ENCODE measurements at regions not wholly inside any gene's neighbourhood (a gene's known extent, or its start where the extent isn't known, plus 50 kb on each side); places are given as distances from the start of the nearest gene placed in this dataset.

DNA sequence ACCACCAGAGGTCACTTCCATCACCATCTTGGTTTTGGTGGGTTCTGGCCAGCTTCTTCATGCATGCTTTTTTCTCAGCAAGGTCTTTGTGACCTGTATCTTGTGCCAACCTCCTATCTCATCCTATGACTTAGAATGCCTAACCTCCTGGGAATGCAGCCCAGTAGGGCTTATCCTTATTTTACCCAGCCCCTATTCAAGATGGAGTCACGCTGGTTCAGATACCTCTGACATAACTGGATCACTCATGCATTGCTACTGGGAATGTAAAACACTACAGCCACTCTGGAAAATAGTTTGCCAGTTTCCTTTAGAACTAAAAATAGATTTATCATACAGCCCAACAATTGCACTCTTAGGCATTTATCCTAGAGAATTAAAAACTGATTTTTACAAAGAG, 219.2 kb downstream of the IRS1 start:
- Mint-ChIP-seq H3K27ac (no peak overlapping the region), H3K4me1 (ENCODE audit: low read depth) (no peaks in the 10 kb centered on the region), H3K36me3 (ENCODE audit: low read depth) (no peaks in the 10 kb centered on the region), H3K4me3 (ENCODE audit: low read depth) (no peak overlapping the region), H3K27me3 (ENCODE audit: low read depth) (peaks cover 10% of the 10 kb centered on the region), H3K9me3 (no peaks in the 10 kb centered on the region)
- intact Hi-C loops (cut with micrococcal nuclease), result no loop called here
- no peak for DNase-seq (ENCODE audit: low spot score)

DNA sequence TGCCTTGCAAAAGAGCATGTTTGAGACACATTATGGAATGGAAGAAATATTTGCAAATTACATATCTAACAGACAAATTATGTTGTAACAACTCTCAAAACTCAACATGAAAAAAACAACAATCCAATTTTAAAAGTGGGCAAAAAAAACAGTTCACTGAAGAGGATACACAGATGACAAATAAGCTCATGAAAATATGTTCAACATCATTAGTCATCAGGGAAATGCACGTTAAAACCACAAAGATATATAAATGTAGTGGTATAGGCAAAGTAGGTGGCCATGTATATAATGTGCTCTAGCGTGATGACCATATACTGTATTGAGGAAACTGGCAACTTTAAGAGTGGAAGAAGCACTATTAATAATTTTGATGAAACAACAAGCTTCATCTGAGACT, 220.1 kb downstream of the IRS1 start:
- H3K27me3 Mint-ChIP-seq (ENCODE audit: low read depth), result peaks cover 10% of the 10 kb centered on the region
- DNase-seq (ENCODE audit: low spot score), result no peak
- no peak overlapping the region for H3K4me3 Mint-ChIP-seq (ENCODE audit: low read depth)

GRCh38 chr2:226578879-226579278, 220.7 kb downstream of the IRS1 start:
- Mint-ChIP-seq H3K27me3 (ENCODE audit: low read depth) (peaks cover 10% of the 10 kb centered on the region), H3K9me3 (no peaks in the 10 kb centered on the region), H3K4me3 (ENCODE audit: low read depth) (no peak overlapping the region), H3K27ac (no peak overlapping the region), H3K4me1 (ENCODE audit: low read depth) (no peaks in the 10 kb centered on the region), H3K36me3 (ENCODE audit: low read depth) (no peaks in the 10 kb centered on the region)
- DNase-seq (ENCODE audit: low spot score), result no peak
- intact Hi-C loops (cut with micrococcal nuclease), result no loop called here

More for the DNA sequence above, 220.1 kb downstream of the IRS1 start:
- Mint-ChIP-seq H3K4me1 (ENCODE audit: low read depth) (no peaks in the 10 kb centered on the region), H3K9me3 (no peaks in the 10 kb centered on the region), H3K27ac (no peak overlapping the region), H3K36me3 (ENCODE audit: low read depth) (no peaks in the 10 kb centered on the region)
- intact Hi-C loops (cut with micrococcal nuclease), result no loop called here

- peaks cover 10% of the 10 kb centered on the region for H3K27me3 Mint-ChIP-seq (ENCODE audit: low read depth)
- H3K4me3 Mint-ChIP-seq (ENCODE audit: low read depth), result no peak overlapping the region
- intact Hi-C loops (cut with micrococcal nuclease), result no loop called here
- DNase-seq (ENCODE audit: low spot score), result no peak
- H3K27ac Mint-ChIP-seq, result no peak overlapping the region
- no peaks in the 10 kb centered on the region for H3K9me3 Mint-ChIP-seq
- H3K36me3 Mint-ChIP-seq (ENCODE audit: low read depth), result no peaks in the 10 kb centered on the region
- no peaks in the 10 kb centered on the region for H3K4me1 Mint-ChIP-seq (ENCODE audit: low read depth)
Observed at GRCh38 chr2:226578373-226578772, 221.2 kb downstream of the IRS1 start.

DNA sequence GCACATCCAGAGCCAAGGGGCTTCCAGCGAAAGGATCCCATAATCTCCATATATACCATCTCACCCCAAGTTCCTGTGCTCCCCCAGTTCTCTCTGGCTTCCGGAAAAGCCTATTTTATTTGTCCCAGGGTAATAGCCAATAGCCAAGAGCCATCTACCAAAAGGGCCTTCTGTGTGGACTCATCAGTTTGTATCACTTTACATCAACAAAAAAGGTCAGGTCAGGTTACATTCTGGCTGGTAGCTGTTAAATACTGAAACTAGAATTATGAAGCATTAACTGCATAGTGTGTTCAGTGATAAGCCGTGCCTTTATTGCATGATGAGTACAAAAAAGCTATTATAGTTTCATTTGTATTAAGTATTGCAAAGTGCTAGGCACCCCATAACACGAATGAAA, 223.7 kb downstream of the IRS1 start:
- Mint-ChIP-seq H3K9me3 (no peaks in the 10 kb centered on the region), H3K27ac (no peak overlapping the region), H3K27me3 (ENCODE audit: low read depth) (no peaks in the 10 kb centered on the region), H3K4me3 (ENCODE audit: low read depth) (no peak overlapping the region), H3K36me3 (ENCODE audit: low read depth) (no peaks in the 10 kb centered on the region), H3K4me1 (ENCODE audit: low read depth) (no peaks in the 10 kb centered on the region)
- intact Hi-C loops (cut with micrococcal nuclease), result no loop called here
- no peak for DNase-seq (ENCODE audit: low spot score)

- no peaks in the 10 kb centered on the region for H3K9me3 Mint-ChIP-seq
- H3K4me3 Mint-ChIP-seq (ENCODE audit: low read depth), result no peak overlapping the region
- no peak overlapping the region for H3K27ac Mint-ChIP-seq
- intact Hi-C loops (cut with micrococcal nuclease), result no loop called here
- DNase-seq (ENCODE audit: low spot score), result no peak
- no peaks in the 10 kb centered on the region for H3K36me3 Mint-ChIP-seq (ENCODE audit: low read depth)
- no peaks in the 10 kb centered on the region for H3K27me3 Mint-ChIP-seq (ENCODE audit: low read depth)
- no peaks in the 10 kb centered on the region for H3K4me1 Mint-ChIP-seq (ENCODE audit: low read depth)
Observed at GRCh38 chr2:226573158-226573557, 226.5 kb downstream of the IRS1 start.

- intact Hi-C loops (cut with micrococcal nuclease), result no loop called here
- H3K4me3 Mint-ChIP-seq (ENCODE audit: low read depth), result no peak overlapping the region
- no peaks in the 10 kb centered on the region for H3K36me3 Mint-ChIP-seq (ENCODE audit: low read depth)
- no peak for DNase-seq (ENCODE audit: low spot score)
- H3K27ac Mint-ChIP-seq, result no peak overlapping the region
- H3K27me3 Mint-ChIP-seq (ENCODE audit: low read depth), result peaks cover 4% of the 10 kb centered on the region
- H3K9me3 Mint-ChIP-seq, result no peaks in the 10 kb centered on the region
- H3K4me1 Mint-ChIP-seq (ENCODE audit: low read depth), result no peaks in the 10 kb centered on the region
Observed at GRCh38 chr2:226564667-226565066, 235.0 kb downstream of the IRS1 start.

DNA sequence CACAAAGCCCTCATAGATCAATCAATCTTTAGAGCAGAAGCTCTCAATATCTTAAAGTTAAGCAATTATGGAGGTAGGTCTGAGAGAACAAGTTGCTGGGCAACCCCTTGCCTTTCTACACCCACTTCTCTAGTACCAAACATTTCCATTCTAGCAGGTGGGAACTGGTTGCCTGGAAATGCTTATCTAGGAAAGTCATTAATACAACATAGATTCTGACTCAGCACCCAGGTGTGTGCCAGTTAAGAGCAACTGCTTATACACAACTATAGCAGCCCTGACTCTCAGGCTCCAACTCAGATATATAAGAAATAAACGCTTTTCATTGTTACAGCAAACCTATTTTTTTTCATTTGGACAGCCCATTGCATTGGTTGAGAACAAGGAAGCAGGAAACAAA, 237.7 kb downstream of the IRS1 start:
- no peaks in the 10 kb centered on the region for H3K4me1 Mint-ChIP-seq (ENCODE audit: low read depth)
- H3K27ac Mint-ChIP-seq, result no peak overlapping the region
- peaks cover 5% of the 10 kb centered on the region for H3K27me3 Mint-ChIP-seq (ENCODE audit: low read depth)
- intact Hi-C loops (cut with micrococcal nuclease), result no loop called here
- no peak overlapping the region for H3K4me3 Mint-ChIP-seq (ENCODE audit: low read depth)
- DNase-seq (ENCODE audit: low spot score), result no peak
- no peaks in the 10 kb centered on the region for H3K36me3 Mint-ChIP-seq (ENCODE audit: low read depth)
- no peaks in the 10 kb centered on the region for H3K9me3 Mint-ChIP-seq

GRCh38 chr2:226560325-226560724, 239.3 kb downstream of the IRS1 start:
- Mint-ChIP-seq H3K27ac (no peak overlapping the region), H3K36me3 (ENCODE audit: low read depth) (no peaks in the 10 kb centered on the region), H3K27me3 (ENCODE audit: low read depth) (peaks cover 7% of the 10 kb centered on the region), H3K4me3 (ENCODE audit: low read depth) (no peak overlapping the region), H3K4me1 (ENCODE audit: low read depth) (no peaks in the 10 kb centered on the region), H3K9me3 (no peaks in the 10 kb centered on the region)
- DNase-seq (ENCODE audit: low spot score), result no peak
- intact Hi-C loops (cut with micrococcal nuclease), result no loop called here

GRCh38 chr2:226559536-226559935, 240.1 kb downstream of the IRS1 start:
- H3K4me1 Mint-ChIP-seq (ENCODE audit: low read depth), result no peaks in the 10 kb centered on the region
- intact Hi-C loops (cut with micrococcal nuclease), result no loop called here
- H3K4me3 Mint-ChIP-seq (ENCODE audit: low read depth), result no peak overlapping the region
- no peak overlapping the region for H3K27ac Mint-ChIP-seq
- no peak for DNase-seq (ENCODE audit: low spot score)
- H3K27me3 Mint-ChIP-seq (ENCODE audit: low read depth), result peaks cover 7% of the 10 kb centered on the region
- no peaks in the 10 kb centered on the region for H3K36me3 Mint-ChIP-seq (ENCODE audit: low read depth)
- no peaks in the 10 kb centered on the region for H3K9me3 Mint-ChIP-seq

GRCh38 chr2:226558418-226558817, 241.2 kb downstream of the IRS1 start:
- DNase-seq (ENCODE audit: low spot score), result no peak
- H3K27me3 Mint-ChIP-seq (ENCODE audit: low read depth), result peaks cover 7% of the 10 kb centered on the region
- H3K36me3 Mint-ChIP-seq (ENCODE audit: low read depth), result no peaks in the 10 kb centered on the region
- H3K9me3 Mint-ChIP-seq, result no peaks in the 10 kb centered on the region
- H3K4me1 Mint-ChIP-seq (ENCODE audit: low read depth), result no peaks in the 10 kb centered on the region
- no peak overlapping the region for H3K27ac Mint-ChIP-seq
- H3K4me3 Mint-ChIP-seq (ENCODE audit: low read depth), result no peak overlapping the region
- intact Hi-C loops (cut with micrococcal nuclease), result no loop called here

GRCh38 chr2:226556050-226556449, 243.6 kb downstream of the IRS1 start:
- Mint-ChIP-seq H3K4me1 (ENCODE audit: low read depth) (no peaks in the 10 kb centered on the region), H3K27me3 (ENCODE audit: low read depth) (peaks cover 7% of the 10 kb centered on the region), H3K36me3 (ENCODE audit: low read depth) (no peaks in the 10 kb centered on the region), H3K9me3 (no peaks in the 10 kb centered on the region), H3K4me3 (ENCODE audit: low read depth) (no peak overlapping the region), H3K27ac (no peak overlapping the region)
- no peak for DNase-seq (ENCODE audit: low spot score)
- intact Hi-C loops (cut with micrococcal nuclease), result no loop called here

DNA sequence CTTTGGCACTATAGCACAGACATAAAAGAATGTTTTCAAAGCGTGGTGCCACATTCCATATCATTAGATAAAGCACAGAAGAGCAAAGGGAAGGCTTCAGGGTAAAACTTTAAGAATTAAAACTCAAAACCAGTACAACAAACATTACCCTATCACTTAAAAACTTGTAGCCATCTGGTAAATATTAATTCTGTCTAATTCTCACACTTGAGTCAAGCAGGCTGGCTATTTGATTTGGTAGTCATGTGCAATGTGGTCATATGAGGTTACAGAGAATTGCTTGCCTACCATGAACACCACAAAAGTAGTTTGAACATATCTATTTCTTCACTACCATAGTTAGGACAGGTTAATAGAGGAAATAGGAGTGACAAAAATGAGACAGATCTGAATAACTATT, 244.9 kb downstream of the IRS1 start:
- Mint-ChIP-seq H3K9me3 (no peaks in the 10 kb centered on the region), H3K36me3 (ENCODE audit: low read depth) (no peaks in the 10 kb centered on the region), H3K27me3 (ENCODE audit: low read depth) (peaks cover 4% of the 10 kb centered on the region), H3K27ac (no peak overlapping the region), H3K4me3 (ENCODE audit: low read depth) (no peak overlapping the region), H3K4me1 (ENCODE audit: low read depth) (no peaks in the 10 kb centered on the region)
- intact Hi-C loops (cut with micrococcal nuclease), result no loop called here
- no peak for DNase-seq (ENCODE audit: low spot score)

- Mint-ChIP-seq H3K9me3 (no peaks in the 10 kb centered on the region), H3K4me3 (ENCODE audit: low read depth) (no peak overlapping the region), H3K27ac (no peak overlapping the region), H3K27me3 (ENCODE audit: low read depth) (peaks cover 3% of the 10 kb centered on the region), H3K4me1 (ENCODE audit: low read depth) (no peaks in the 10 kb centered on the region), H3K36me3 (ENCODE audit: low read depth) (no peaks in the 10 kb centered on the region)
- intact Hi-C loops (cut with micrococcal nuclease), result no loop called here
- no peak for DNase-seq (ENCODE audit: low spot score)
Observed at GRCh38 chr2:226553333-226553732, 246.3 kb downstream of the IRS1 start.
